ENCODE measurements at regions not wholly inside any gene's neighbourhood (a gene's known extent, or its start where the extent isn't known, plus 50 kb on each side); places are given as distances from the start of the nearest gene placed in this dataset.

- no peak overlapping the region for H3K4me2 ChIP-seq (ENCODE audit: extremely low read depth, insufficient read depth, low read length)
- H3K27me3 ChIP-seq (ENCODE audit: control insufficient read depth, insufficient read depth, low read length) = no peaks in the 10 kb centered on the region
- TF ChIP-seq, protein P1, sequence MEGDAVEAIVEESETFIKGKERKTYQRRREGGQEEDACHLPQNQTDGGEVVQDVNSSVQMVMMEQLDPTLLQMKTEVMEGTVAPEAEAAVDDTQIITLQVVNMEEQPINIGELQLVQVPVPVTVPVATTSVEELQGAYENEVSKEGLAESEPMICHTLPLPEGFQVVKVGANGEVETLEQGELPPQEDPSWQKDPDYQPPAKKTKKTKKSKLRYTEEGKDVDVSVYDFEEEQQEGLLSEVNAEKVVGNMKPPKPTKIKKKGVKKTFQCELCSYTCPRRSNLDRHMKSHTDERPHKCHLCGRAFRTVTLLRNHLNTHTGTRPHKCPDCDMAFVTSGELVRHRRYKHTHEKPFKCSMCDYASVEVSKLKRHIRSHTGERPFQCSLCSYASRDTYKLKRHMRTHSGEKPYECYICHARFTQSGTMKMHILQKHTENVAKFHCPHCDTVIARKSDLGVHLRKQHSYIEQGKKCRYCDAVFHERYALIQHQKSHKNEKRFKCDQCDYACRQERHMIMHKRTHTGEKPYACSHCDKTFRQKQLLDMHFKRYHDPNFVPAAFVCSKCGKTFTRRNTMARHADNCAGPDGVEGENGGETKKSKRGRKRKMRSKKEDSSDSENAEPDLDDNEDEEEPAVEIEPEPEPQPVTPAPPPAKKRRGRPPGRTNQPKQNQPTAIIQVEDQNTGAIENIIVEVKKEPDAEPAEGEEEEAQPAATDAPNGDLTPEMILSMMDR (conservative IDR thresholded peaks at IDR 0.05 in 1 of 2, IDR thresholded peaks at IDR 0.05 in 1 of 2; ENCODE audit: low read depth in 1 of 2, low read length in 2 of 2) = no peak
- H3K36me3 ChIP-seq (ENCODE audit: control insufficient read depth, insufficient read depth, low read length) = no peaks in the 10 kb centered on the region
- no peaks in the 10 kb centered on the region for H4K20me1 ChIP-seq (ENCODE audit: control insufficient read depth, extremely low read depth, insufficient read depth, low read length)
- H3K9me3 ChIP-seq (ENCODE audit: control insufficient read depth, insufficient read depth, low read depth, low read length) = no peaks in the 10 kb centered on the region
- DNase-seq (ENCODE audit: low read depth in 2 of 2) = no peak
- H2AFZ ChIP-seq (ENCODE audit: low read length) = no peak overlapping the region
- H3K9ac ChIP-seq (ENCODE audit: insufficient read depth, low read length) = no peak overlapping the region
- no peak overlapping the region for H3K4me3 ChIP-seq (replicated peaks in 1 of 4; ENCODE audit: control extremely low read depth in 1 of 4, insufficient read depth in 1 of 4, low read depth in 3 of 4, low read length in 4 of 4)
- no peak overlapping the region for H3K27ac ChIP-seq (ENCODE audit: insufficient read depth, low read length)
- no peaks in the 10 kb centered on the region for H3K79me2 ChIP-seq (ENCODE audit: control insufficient read depth, insufficient read depth, low read length)
- H3K4me1 ChIP-seq (ENCODE audit: control insufficient read depth, extremely low read depth, insufficient read depth, low read length) = no peaks in the 10 kb centered on the region
These were observed 392.8 kb downstream of the SLITRK6 start for GRCh38 chr13:85406269-85406975.

- Histone ChIP-seq H3K4me3 (replicated peaks in 1 of 4; ENCODE audit: control extremely low read depth in 1 of 4, insufficient read depth in 1 of 4, low read depth in 3 of 4, low read length in 4 of 4) (no peak overlapping the region), H3K36me3 (ENCODE audit: control insufficient read depth, insufficient read depth, low read length) (no peaks in the 10 kb centered on the region), H3K9me3 (ENCODE audit: control insufficient read depth, insufficient read depth, low read depth, low read length) (no peaks in the 10 kb centered on the region), H3K4me2 (ENCODE audit: extremely low read depth, insufficient read depth, low read length) (no peak overlapping the region), H3K9ac (ENCODE audit: insufficient read depth, low read length) (no peak overlapping the region), H3K27me3 (ENCODE audit: control insufficient read depth, insufficient read depth, low read length) (no peaks in the 10 kb centered on the region), H3K79me2 (ENCODE audit: control insufficient read depth, insufficient read depth, low read length) (no peaks in the 10 kb centered on the region), H3K27ac (ENCODE audit: insufficient read depth, low read length) (no peak overlapping the region), H2AFZ (ENCODE audit: low read length) (no peak overlapping the region), H4K20me1 (ENCODE audit: control insufficient read depth, extremely low read depth, insufficient read depth, low read length) (no peaks in the 10 kb centered on the region), H3K4me1 (ENCODE audit: control insufficient read depth, extremely low read depth, insufficient read depth, low read length) (no peaks in the 10 kb centered on the region)
- DNase-seq (ENCODE audit: low read depth in 2 of 2) = no peak
- TF ChIP-seq, protein P1 (conservative IDR thresholded peaks at IDR 0.05 in 1 of 2, IDR thresholded peaks at IDR 0.05 in 1 of 2; ENCODE audit: low read depth in 1 of 2, low read length in 2 of 2) = no peak
- no peak for TF ChIP-seq EZH2 (IDR thresholded peaks at IDR 0.05; ENCODE audit: low read length, missing control alignments)
These were observed 393.8 kb downstream of the SLITRK6 start for GRCh38 chr13:85405316-85405897.

- Histone ChIP-seq H2AFZ (ENCODE audit: low read length) (peak overlapping the region; percentile 19), H4K20me1 (ENCODE audit: control insufficient read depth, extremely low read depth, insufficient read depth, low read length) (no peaks in the 10 kb centered on the region), H3K4me1 (ENCODE audit: control insufficient read depth, extremely low read depth, insufficient read depth, low read length) (no peaks in the 10 kb centered on the region), H3K27me3 (ENCODE audit: control insufficient read depth, insufficient read depth, low read length) (no peaks in the 10 kb centered on the region), H3K4me2 (ENCODE audit: extremely low read depth, insufficient read depth, low read length) (no peak overlapping the region), H3K27ac (ENCODE audit: insufficient read depth, low read length) (no peak overlapping the region), H3K79me2 (ENCODE audit: control insufficient read depth, insufficient read depth, low read length) (no peaks in the 10 kb centered on the region), H3K9ac (ENCODE audit: insufficient read depth, low read length) (no peak overlapping the region), H3K9me3 (ENCODE audit: control insufficient read depth, insufficient read depth, low read depth, low read length) (no peaks in the 10 kb centered on the region), H3K4me3 (replicated peaks in 1 of 4; ENCODE audit: control extremely low read depth in 1 of 4, insufficient read depth in 1 of 4, low read depth in 3 of 4, low read length in 4 of 4) (no peak overlapping the region), H3K36me3 (ENCODE audit: control insufficient read depth, insufficient read depth, low read length) (no peaks in the 10 kb centered on the region)
- TF ChIP-seq, protein P1 (conservative IDR thresholded peaks at IDR 0.05 in 1 of 2, IDR thresholded peaks at IDR 0.05 in 1 of 2; ENCODE audit: low read depth in 1 of 2, low read length in 2 of 2) = no peak
- no peak for TF ChIP-seq EZH2 (IDR thresholded peaks at IDR 0.05; ENCODE audit: low read length, missing control alignments)
- DNase-seq (ENCODE audit: low read depth in 2 of 2) = peak in 1 of 2 donors; percentile 8
These were observed 412.8 kb downstream of the SLITRK6 start for GRCh38 chr13:85386424-85386823.
